Keratinocyte (primary cell): ENCODE measurements at regions not wholly inside any gene's neighbourhood (a gene's known extent, or its start where the extent isn't known, plus 50 kb on each side); places are given as distances from the start of the nearest gene placed in this dataset.

ENCODE experiments used
- DNase-seq: peaks from one replicate; pipeline ENCODE4 v3.0.0-alpha.2; 2011; ENCODE audit warnings: low read depth, missing footprints, low spot score
- FAIRE-seq: peaks from 2 replicates; lab custom pipeline; 2011; peaks lifted over from hg19 to GRCh38; lab: Jason Lieb, UNC
- H2AFZ ChIP-seq: 2 replicates; pipeline ENCODE4 v1.6.0; 2012; ENCODE audit warnings: low read length, control low read depth, inconsistent platforms; ENCODE audit not compliant: control insufficient read depth
- H3K27ac ChIP-seq: 2 replicates; pipeline ENCODE4 v1.5.1; 2011; ENCODE audit warnings: low read length; ENCODE audit not compliant: control insufficient read depth, insufficient read depth
- H3K27me3 ChIP-seq: 3 replicates; pipeline ENCODE4 v1.6.0; 2011; ENCODE audit warnings: low read length; ENCODE audit not compliant: control insufficient read depth, insufficient read depth; ENCODE audit errors: extremely low read depth
- H3K36me3 ChIP-seq, 2 experiments: 2 replicates in 1 of 2; 3 replicates in 1 of 2; pipeline ENCODE4 v1.5.1; 2011; ENCODE audit warnings: low read length in 2 of 2, mild to moderate bottlenecking in 1 of 2; ENCODE audit not compliant: control insufficient read depth in 2 of 2, insufficient read depth in 2 of 2; ENCODE audit errors: extremely low read depth in 1 of 2
- H3K4me1 ChIP-seq: 3 replicates; pipeline ENCODE4 v1.5.1; 2011; ENCODE audit warnings: low read length; ENCODE audit not compliant: control insufficient read depth, insufficient read depth; ENCODE audit errors: extremely low read depth
- H3K4me2 ChIP-seq: 3 replicates; pipeline ENCODE4 v1.6.0; 2011; ENCODE audit warnings: low read depth, low read length; ENCODE audit not compliant: control insufficient read depth, insufficient read depth; ENCODE audit errors: extremely low read depth
- H3K4me3 ChIP-seq, 3 experiments: fragments of 200-600 bp in 1 of 3; sonication (generic) in 1 of 3; 2 replicates in 2 of 3; 3 replicates in 1 of 3; pipeline ENCODE4 v1.5.1; 2011 to 2016; ENCODE audit warnings: low read length in 3 of 3, mild to moderate bottlenecking in 3 of 3, control low read depth in 2 of 3, inconsistent platforms in 1 of 3, low read depth in 1 of 3, mixed read lengths in 1 of 3, mixed run types in 1 of 3, moderate library complexity in 1 of 3; ENCODE audit not compliant: control insufficient read depth in 2 of 3, insufficient read depth in 2 of 3; ENCODE audit errors: extremely low read depth in 1 of 3
- H3K79me2 ChIP-seq: 2 replicates; pipeline ENCODE4 v1.6.0; 2012; ENCODE audit warnings: low read length; ENCODE audit not compliant: control insufficient read depth, insufficient read depth
- H3K9ac ChIP-seq: 3 replicates; pipeline ENCODE4 v1.6.0; 2011; ENCODE audit warnings: low read length; ENCODE audit not compliant: control insufficient read depth, insufficient read depth; ENCODE audit errors: extremely low read depth
- H3K9me1 ChIP-seq: 3 replicates; pipeline ENCODE4 v1.6.0; 2011; ENCODE audit warnings: low read length; ENCODE audit not compliant: control insufficient read depth, insufficient read depth; ENCODE audit errors: extremely low read depth
- H3K9me3 ChIP-seq: 2 replicates; pipeline ENCODE4 v1.5.1; 2012; ENCODE audit warnings: low read depth, low read length; ENCODE audit not compliant: control insufficient read depth
- H4K20me1 ChIP-seq: 3 replicates; pipeline ENCODE4 v1.6.0; 2011; ENCODE audit warnings: low read length; ENCODE audit not compliant: control insufficient read depth, insufficient read depth; ENCODE audit errors: extremely low read depth
- CTCF ChIP-seq, 3 experiments: IDR thresholded peaks in 1 of 3; conservative IDR thresholded peaks in 1 of 3; optimal IDR thresholded peaks in 1 of 3; 2 replicates in 2 of 3; 3 replicates in 1 of 3; pipeline versions ENCODE3 to v1.5.1; 2011; ENCODE audit warnings: low read length in 3 of 3, mild to moderate bottlenecking in 3 of 3, moderate library complexity in 2 of 3, control low read depth in 1 of 3, inconsistent platforms in 1 of 3; ENCODE audit not compliant: insufficient read depth in 2 of 3; ENCODE audit errors: extremely low read depth in 1 of 3
- EZH2 ChIP-seq: IDR thresholded peaks from one replicate; pipeline ENCODE4 v1.6.1; 2012; ENCODE audit warnings: inconsistent platforms, mild to moderate bottlenecking, low read length, moderate library complexity
- dilution Hi-C: fragments of 300-500 bp; cut with MboI; formaldehyde crosslinking; loops from one replicate; pipeline ENCODE4 v1.7.0; 2020; ENCODE audit warnings: low sequenced_read_pairs; ENCODE audit not compliant: extremely low pct_ligation_motif_present

- no peak overlapping the region for H3K4me2 ChIP-seq
These were observed 358.0 kb downstream of the MSX2 start for GRCh38 chr5:175082346-175082745.

GRCh38 chr5:175079707-175080106, 355.3 kb downstream of the MSX2 start:
- no peak for FAIRE-seq
- dilution Hi-C loops = no loop called here

More at GRCh38 chr5:175082346-175082745, 358.0 kb downstream of the MSX2 start:
- Histone ChIP-seq H3K4me1 (no peaks in the 10 kb centered on the region), H3K9me1 (no peaks in the 10 kb centered on the region), H3K27ac (no peak overlapping the region), H3K9me3 (no peaks in the 10 kb centered on the region), H3K36me3 (no peaks in the 10 kb centered on the region), H4K20me1 (no peaks in the 10 kb centered on the region), H2AFZ (no peak overlapping the region), H3K9ac (no peak overlapping the region), H3K79me2 (no peaks in the 10 kb centered on the region), H3K27me3 (no peaks in the 10 kb centered on the region), H3K4me3 (no peak overlapping the region)
- DNase-seq = no peak
- no peak for FAIRE-seq
- TF ChIP-seq EZH2 (no peak), CTCF (optimal IDR thresholded peaks at IDR 0.05 in 1 of 3, IDR thresholded peaks at IDR 0.05 in 1 of 3, conservative IDR thresholded peaks at IDR 0.05 in 1 of 3; ENCODE audit: extremely low read depth in 1 of 3, insufficient read depth in 2 of 3, low read length in 3 of 3) (no peak)
- dilution Hi-C loops = no loop called here

More at GRCh38 chr5:175079707-175080106, 355.3 kb downstream of the MSX2 start:
- H3K36me3 ChIP-seq = no peaks in the 10 kb centered on the region
- H3K4me1 ChIP-seq = no peaks in the 10 kb centered on the region
- TF ChIP-seq EZH2 (no peak), CTCF (optimal IDR thresholded peaks at IDR 0.05 in 1 of 3, IDR thresholded peaks at IDR 0.05 in 1 of 3, conservative IDR thresholded peaks at IDR 0.05 in 1 of 3; ENCODE audit: extremely low read depth in 1 of 3, insufficient read depth in 2 of 3, low read length in 3 of 3) (no peak)
- H3K9ac ChIP-seq = no peak overlapping the region
- no peaks in the 10 kb centered on the region for H4K20me1 ChIP-seq
- no peaks in the 10 kb centered on the region for H3K27me3 ChIP-seq
- H3K79me2 ChIP-seq = no peaks in the 10 kb centered on the region
- no peak overlapping the region for H3K27ac ChIP-seq
- H3K4me3 ChIP-seq = no peak overlapping the region
- H3K9me3 ChIP-seq = no peaks in the 10 kb centered on the region
- no peak for DNase-seq
- H3K4me2 ChIP-seq = no peak overlapping the region
- H2AFZ ChIP-seq = no peak overlapping the region
- H3K9me1 ChIP-seq = no peaks in the 10 kb centered on the region
